ENCODE measurements at regions not wholly inside any gene's neighbourhood (a gene's known extent, or its start where the extent isn't known, plus 50 kb on each side); places are given as distances from the start of the nearest gene placed in this dataset.

GRCh38 chr7:117962366-117962994 is 89.2 kb upstream of the CTTNBP2 start:
- TF ChIP-seq CTCF (IDR thresholded peaks at IDR 0.05; ENCODE audit: insufficient read depth, low read depth, low read length) (no peak), EZH2 (IDR thresholded peaks at IDR 0.05; ENCODE audit: insufficient read depth, low read length) (no peak)

Measured in astrocyte (in vitro differentiated cells and primary cell).